NCI-H128 (cell line): ENCODE measurements at regions not wholly inside any gene's neighbourhood (a gene's known extent, or its start where the extent isn't known, plus 50 kb on each side); places are given as distances from the start of the nearest gene placed in this dataset.

Experiments used
- DNase-seq: peaks from one replicate; lab custom pipeline; 2025; ENCODE audit not compliant: unreplicated experiment; lab: John Stamatoyannopoulos, UW

DNA sequence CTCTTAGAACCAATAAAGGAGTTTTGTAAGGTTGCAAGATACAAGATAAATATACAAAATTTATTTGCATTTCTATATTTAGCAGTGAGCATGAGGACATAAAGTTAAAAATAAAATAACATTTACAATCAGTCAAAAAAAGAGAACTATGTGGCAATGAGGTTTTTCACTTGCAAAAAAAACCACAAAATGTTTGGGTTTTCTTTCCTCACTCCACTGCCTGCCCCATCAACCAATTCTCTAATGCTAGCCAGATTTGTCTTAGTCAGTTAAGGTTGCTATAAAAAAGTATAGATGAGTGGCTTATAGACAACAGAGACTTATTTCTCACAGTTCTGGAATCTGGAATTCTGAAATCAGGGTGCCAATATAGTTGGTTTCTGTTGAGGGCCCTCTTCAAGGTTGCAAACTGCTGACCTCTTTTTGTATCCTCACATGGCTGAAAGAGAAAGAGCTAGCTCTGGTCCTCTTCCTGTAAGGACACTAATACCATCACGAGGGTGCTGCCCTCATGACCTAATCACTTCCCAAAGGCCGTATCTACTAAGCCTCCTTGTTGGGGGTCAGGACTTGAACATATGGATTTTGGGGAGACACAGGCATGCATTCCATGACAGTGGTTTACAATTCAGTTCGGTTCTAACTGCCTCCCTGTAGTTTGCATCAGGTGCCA lies 566.2 kb downstream of the GALR1 start:
- DNase-seq, result no peak

DNA sequence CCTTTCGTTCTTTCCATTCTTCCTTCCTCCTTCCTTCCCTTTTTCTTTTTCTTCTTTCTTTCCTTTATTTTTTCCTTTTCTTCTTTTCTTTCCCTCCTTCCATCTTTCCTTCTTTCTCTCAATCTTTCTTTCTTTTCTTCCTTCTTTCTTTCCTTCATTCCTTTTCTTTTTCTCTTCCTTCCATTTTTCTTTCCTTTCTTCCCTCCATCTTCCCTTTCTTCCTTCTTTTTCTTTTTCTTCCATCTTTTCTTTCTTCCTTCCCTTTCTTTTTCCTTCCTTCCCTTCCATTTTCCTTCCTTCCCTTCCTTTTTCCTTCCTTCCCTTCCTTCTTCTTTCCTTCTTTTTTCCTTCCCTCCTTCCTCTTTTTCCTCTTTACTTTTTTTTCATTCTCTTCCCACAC lies 568.7 kb downstream of the GALR1 start:
- no peak for DNase-seq

DNA sequence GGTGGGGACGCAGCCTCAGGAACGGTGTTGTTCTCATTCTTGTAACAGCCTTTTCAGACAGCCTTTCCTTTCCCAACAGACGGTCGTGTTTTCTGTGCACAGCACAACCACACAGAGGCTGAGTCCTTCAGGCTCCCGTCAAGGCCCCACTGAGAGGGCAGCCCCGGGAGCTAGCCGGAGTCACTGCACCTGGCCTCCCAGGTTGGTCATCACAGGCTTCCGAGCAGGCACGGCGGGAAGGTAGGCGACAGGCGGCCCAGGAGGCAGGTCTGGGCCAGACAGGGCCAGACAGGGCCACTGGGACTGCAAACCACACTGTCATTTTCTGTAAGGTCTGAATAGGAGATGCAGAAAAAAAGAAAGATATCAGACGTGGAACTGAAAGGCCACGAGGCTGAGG lies 570.8 kb downstream of the GALR1 start:
- no peak for DNase-seq

DNA sequence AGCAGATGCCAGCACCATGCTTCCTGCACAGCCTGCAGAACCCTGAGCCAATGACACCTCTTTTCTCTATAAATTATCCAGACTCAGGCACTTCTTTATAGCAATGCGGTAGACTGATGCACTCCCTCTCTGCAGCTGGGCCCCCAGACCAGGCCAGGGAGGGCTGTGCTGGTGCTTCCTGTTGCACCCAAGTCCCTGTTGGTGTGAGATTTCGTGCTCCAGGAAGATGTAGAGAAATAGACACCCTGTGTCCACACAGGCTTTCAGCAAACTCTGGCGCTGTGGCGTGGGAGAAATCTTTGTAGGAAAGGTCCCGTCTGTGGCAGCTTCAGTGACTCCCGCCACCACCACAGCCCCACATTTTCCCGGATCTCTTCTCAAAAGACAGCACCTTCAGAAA lies 572.2 kb downstream of the GALR1 start:
- DNase-seq, result no peak

DNA sequence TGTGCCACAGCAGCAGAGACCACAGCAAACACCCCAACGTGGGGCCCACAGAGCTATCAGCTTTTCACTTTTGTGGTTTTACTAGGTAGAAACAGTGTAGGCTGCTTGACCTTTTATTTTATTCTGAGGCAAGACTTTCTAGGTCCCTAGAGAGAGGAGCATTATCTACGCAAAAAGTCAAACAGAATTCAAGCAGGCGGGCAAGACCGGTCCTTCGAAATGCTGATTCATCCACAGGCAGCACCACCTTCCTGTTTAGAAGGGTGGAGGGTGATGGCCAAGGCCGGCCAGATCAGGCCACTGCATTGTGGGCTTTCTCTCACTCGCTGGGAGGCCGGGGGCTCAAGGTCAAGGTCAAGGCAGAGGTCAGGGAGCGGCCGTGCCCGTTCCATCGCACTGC lies 573.0 kb downstream of the GALR1 start:
- DNase-seq, result no peak

DNA sequence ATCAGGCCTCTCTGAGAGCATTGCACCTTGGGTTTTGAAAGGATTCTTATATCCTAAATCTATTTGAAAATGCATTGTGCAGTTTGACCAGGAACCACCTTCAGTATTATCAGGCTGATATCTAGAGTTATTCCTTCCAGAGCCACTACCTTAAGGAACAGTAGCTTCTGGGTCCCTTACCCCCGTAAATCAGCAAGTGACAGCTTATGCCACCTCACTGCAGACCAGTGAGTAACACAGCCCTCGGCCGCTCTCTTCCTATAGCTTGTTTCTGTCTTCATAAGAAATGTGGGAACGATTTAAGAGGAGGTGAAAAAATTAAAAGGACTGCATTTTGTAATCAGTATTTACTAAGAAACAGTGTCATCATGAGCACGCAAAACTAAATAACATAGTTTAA lies 584.2 kb downstream of the GALR1 start:
- no peak for DNase-seq

DNA sequence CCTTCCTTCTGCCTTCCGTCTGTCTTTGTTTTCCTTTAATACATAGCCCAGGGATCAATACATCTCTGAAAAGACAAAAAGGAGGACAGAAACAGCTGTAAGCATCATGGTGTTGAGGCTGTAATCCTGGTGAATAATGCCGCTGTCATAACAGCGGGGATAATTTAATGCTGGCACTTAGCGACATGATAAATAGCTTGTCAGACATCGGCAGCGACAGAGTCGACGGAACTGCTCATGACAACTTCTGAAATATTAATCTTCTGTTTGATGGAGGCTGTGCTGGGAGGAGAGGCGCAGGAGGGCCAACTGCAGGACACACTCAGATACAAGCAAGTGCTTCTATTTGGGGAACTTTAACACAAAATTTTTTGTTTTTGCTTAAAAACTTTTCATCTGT lies 602.2 kb downstream of the GALR1 start:
- DNase-seq, result no peak

DNA sequence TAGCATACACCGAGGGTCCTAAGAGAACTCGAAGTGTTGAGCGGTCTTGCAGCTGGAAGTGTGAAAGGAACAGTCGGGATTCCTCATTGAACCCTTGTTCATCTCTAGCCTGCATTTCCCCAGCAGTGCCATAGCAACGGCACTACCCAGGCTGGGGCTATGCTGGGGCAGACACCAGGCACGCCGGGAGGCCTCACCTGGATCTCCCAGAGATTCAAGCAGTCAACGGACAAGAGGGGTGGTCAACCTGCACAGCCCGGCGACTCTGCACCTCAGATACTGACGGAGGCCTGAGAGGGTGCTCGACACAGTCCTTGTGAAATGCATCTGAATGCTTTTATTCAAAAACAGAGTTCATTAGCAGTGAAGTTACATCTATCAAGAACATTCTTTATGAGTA lies 604.2 kb downstream of the GALR1 start:
- DNase-seq, result no peak

DNA sequence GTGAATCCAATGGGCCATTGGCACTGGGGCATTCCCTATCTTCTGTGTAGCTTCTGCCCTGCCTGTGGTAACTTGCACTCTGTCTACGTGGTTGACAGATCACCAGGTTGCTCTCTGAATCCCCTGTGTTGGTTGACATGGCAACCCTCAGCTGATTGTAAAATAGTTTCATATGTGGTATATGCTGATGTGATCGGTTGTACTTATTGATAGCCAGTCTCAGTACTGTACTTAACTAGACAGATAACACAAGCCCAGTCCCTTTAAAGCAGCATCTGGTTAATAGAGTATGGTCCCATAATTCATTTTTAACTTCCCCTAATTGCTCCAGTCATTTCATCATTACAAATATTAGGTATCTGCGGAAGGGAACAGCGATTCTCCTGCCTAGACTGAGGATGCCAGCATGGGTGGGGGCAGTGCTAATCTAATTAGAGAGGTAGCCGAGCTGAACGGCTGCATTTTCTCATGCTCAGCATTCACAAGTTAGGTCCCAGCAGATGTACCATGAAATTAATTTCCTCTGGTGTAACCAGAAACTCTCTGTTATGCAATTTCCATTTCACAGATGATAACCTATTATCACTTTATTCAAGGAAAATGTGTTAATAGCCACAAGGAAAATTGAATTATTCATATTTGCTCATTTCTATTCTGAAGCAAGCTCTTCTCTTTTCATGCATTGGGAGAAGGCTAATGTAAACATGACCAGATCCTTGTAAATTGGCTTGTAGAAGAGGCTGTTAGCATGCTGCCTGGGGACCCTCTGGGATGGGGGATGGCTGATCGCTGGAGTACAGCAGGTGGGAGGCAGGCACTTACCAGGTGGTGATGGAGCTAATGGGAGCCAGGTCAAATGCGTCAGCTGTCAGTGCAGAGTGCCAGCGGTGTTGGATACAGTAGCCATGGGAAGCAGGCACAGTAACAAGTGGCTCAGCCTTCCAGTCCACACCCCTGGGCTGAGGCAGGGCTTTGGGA lies 608.3 kb downstream of the GALR1 start:
- peak; percentile 87 for DNase-seq

DNA sequence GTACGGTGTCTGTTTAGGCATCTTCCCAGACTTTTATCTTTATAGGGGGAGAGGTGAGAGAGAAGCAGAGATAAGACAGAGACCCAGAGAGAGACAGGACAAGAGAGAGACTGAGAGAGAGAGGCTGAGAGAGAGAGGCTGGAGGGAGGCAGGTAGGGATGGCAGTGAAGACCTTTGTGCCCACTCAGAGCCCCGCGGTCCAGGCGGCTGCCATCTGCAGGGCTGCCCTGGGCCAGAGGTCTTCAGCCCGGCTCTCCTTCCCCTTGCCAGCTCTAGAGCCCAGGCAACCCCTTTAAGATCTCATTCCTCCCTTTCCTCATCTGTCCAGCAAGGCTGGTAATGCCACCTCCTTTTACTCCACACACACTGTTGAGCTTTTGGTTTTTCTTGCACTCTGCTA lies 610.0 kb downstream of the GALR1 start:
- DNase-seq, result no peak

DNA sequence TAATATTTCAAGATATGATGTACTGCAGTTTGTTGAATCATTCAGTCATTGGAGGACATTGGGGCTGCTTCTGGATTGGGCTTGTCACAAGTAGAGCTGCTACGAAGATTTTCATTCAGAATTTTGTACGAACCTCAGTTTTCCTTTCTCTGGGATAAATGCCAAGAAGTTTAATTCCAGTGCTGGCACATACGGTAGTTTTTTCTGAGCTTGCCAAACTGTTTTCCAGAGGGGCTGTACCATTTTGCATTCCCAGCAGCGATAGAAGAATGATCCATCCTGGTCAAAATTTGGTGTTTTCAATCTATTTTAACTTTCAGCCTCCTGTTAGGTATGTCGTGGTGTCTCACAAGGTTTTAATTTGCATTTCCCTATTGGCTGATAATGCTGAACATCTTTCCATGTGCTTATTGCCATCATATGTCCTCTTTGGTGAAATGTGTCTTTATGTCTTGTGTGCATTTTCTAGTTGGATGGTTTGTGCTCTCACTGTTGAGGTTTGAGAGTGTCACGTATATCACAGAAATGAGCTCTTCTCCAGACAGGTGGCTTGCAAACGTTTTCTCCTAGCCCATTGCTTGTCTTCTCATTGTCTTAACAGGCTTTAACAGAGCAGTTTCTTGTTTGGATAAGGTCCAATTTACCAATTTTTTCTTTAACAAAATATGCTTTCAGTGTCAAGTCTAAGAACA lies 612.6 kb downstream of the GALR1 start:
- no peak for DNase-seq

DNA sequence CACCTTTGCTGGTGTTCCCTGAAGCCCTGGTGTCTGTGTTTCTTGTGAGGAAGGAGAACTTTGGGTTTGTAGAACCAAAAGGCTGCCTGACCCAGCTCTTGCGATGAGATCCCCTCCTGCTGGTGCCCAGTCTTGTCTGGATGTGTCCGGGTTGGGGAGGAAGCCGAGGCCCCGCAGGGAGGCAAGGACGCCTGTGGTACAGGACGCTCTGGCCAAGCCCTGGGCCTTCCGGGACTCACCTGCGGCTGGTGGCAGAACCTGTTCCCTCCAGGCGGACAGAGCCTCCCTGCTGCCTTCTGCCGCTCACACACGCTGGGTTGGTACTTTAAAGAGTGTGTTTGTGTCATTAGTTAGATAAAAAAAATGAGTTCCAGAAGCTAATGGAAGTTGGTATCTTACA lies 616.2 kb downstream of the GALR1 start:
- DNase-seq, result no peak

DNA sequence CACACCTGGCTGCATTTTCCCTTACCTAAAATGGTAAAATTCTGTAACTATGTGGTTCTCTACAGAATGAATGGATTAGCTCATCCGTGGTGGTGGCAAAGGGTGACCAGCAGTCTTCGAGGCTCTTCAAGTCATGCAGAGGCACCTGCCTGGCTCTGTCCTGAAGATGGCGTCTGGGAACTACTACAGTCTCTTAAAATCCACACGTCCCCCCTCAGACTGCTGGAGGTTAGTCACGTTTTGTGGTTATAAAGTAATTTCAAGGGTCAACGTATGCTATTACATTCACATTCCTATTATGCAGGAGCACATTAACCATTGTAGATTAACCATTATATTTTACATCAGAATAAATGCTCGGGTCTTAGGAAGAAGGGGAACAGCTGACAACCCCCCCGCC lies 616.7 kb downstream of the GALR1 start:
- DNase-seq, result no peak

DNA sequence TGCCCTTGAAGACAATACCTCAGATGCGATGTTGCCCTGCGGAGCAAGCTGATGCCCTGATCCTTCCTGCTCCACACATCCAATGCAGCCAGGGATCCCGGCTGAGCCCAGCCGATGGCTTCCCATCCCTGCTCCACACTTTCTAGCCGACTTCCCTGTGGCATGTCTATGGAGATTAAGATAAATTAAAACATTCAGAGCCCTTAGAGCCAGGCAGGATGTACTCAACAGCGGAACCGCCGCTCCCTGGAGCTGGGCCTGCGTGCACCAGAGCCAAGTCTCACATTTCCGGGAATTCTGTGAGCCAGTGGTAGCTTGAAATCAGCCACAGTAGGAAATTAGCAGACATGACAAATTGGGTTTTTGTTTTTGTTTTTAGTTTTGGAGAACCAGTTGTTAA lies 620.6 kb downstream of the GALR1 start:
- DNase-seq, result no peak

DNA sequence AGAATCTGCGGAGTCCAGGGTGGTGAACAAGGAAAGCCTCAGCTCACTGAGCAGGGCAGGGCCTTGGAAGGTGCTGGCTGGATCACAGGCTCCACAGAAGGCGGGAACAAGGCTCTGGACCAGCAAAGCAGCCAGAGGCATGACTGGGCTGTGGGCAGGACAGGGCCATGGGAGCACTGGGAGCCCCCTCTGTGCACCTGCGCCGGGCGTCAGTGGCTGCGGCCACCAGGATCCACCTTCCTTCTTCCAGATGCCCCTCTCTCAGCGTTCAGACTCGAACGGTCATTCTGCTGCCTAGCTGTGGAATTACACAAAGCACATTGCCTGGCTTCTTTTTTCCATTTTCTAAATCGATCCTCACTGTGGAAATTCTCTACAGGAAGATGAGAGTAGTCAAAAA lies 621.2 kb downstream of the GALR1 start:
- DNase-seq, result no peak

DNA sequence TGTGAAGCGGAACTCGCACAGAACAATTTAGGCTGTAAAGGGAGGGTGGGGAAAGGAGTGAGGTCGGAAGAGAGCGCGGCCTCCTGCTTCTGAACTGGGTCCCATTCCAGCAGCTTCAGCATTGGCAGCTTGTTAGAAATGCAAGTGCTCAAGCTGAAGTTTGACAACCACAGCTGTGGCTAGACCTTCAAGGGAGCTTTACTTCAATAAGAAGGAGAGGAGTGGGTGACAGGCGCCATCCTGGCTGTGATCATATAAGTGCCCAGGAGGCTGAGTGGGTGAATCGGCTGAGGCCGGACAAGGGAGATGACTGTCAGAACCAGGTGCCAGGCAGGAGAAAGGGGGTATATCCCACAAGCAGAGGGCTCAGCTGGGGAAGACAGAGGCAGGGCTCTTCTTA lies 622.5 kb downstream of the GALR1 start:
- DNase-seq, result no peak

DNA sequence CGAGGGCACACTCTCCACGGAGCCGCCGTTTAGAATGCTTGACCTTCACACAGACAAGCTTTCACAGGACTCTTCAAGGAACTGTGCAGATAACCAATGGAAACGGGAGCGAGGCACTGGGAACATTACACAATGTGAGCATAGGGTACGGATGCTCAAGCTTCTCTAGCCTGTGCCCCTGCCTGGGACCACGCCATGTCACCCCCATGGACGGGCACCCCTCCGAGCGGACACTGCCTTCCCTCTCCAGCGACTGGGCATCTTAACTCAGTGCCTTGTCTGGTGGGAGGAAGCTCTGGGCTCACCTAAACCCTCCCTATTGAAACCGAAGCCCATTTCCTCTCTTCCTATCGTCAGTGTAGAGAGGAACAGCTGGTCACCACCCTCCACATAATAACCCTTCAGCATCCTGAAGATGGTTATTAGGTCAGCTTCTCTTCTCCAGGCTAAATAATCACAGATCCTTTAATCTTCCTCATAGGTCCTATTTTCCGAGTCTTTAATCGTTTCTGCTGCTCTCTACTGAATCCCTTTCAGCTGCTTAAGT lies 626.7 kb downstream of the GALR1 start:
- no peak for DNase-seq

DNA sequence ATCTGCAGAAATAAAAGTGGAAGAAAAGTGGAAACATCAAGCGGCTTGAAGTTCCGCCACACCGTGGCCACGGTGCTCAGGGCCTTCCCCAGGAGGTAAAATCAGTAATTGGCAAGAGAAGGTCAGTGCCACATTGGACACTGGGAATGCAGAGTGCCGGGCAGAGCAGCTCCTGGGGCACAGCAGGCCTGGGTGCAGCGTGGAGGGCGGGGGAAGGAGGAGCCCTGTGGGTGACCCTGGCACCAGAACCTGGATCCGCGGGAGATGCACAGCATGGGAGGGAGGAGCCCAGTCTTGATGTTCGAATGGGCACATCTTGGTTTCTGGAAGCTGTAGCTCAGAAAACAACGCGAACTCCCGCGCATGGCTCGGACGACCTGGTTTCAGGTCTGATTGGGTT lies 630.2 kb downstream of the GALR1 start:
- no peak for DNase-seq

DNA sequence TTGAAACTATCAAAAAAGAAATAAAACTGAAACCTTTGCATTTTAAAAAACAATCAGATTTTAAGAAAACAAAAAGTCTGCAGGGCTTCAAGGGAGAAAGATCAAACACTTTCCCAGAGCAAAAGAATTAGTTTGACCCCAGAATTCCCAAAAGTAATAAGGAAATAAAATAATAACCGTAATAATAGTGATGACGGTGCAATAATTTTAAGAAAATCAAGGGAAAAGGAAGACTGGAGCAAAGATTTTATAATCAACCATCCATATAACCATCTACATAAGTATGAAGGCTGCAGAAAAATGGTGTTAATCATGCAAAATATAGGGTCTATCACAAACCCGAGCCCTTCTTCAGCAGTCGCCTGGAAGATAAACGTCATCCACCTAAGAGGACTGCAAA lies 634.8 kb downstream of the GALR1 start:
- DNase-seq, result no peak

DNA sequence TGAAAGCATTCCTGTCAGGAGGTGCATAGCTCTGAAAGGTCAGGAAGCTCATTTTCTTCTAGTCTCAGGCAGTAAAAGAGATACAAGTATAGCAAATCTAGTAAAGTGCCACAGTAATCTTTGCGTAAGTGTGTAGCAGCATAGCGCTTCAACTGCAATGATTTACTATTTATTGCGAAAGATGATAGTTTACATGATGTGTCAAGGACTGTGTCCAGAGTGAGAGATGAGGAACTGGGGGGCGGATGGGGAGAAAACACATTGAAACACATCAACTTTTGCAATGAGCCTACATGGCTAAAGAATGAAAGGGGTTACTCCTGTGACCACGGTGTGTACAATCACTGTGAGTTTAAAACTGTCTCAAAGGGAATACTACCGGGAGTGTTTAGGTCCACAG lies 644.4 kb downstream of the GALR1 start:
- no peak for DNase-seq

DNA sequence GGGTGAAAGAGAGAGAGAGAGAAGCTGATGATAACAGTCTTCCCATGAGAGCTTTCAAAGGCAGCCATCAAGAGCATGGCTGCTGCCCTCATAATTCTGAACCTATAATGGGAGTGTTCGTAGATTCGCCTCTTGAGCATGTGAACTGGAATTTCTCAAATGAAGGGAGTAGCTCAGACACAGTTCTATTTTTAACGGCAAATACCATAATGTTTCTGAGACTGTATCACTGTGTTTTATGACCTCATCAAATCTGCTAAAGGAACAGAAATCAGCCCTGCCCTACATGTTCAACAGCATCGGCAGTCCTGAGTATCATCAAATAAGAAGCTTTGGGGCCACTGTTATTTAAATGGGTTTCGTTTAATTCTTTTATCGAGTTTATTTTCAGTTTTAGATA lies 645.6 kb downstream of the GALR1 start:
- DNase-seq, result no peak
